SK-N-SH (cell line): ENCODE measurements at regions not wholly inside any gene's neighbourhood (a gene's known extent, or its start where the extent isn't known, plus 50 kb on each side); places are given as distances from the start of the nearest gene placed in this dataset.

ENCODE experiments used
- CTCF ChIA-PET: fragments of 300-600, 350-600 bp; formaldehyde crosslinking; extraction: SDS; loops from one replicate; lab custom pipeline; 2021; lab: Yijun Ruan, JAX
- POLR2A ChIA-PET: fragments of 350-600 bp; sonication (Branson Sonifier 250); formaldehyde crosslinking; extraction: SDS; loops from one replicate; lab custom pipeline; 2020; ENCODE audit warnings: antibody characterized with exemption, inconsistent platforms; lab: Yijun Ruan, JAX
- DNase-seq: peaks from one replicate; pipeline ENCODE4 v3.0.0; 2012
- H2AFZ ChIP-seq: fragments of 200-600 bp; sonication (generic); 2 replicates; pipeline ENCODE4 v1.8.1; 2016; ENCODE audit warnings: antibody characterized with exemption, mild to moderate bottlenecking, low read depth
- H3F3A ChIP-seq: fragments of 200-600 bp; sonication (generic); replicated peaks from 2 replicates; pipeline ENCODE3; 2016; ENCODE audit warnings: antibody characterized with exemption, mild to moderate bottlenecking; ENCODE audit not compliant: insufficient read depth
- H3K27ac ChIP-seq, 2 experiments: fragments of 200-500 bp in 1 of 2; fragments of 200-600 bp in 1 of 2; sonication (Bioruptor generic) in 1 of 2; sonication (generic), shearing (Covaris generic) in 1 of 2; 2 replicates each; pipeline versions ENCODE4 v1.5.1 to v1.6.1; 2014 to 2016; ENCODE audit warnings: low read depth in 2 of 2, inconsistent platforms in 1 of 2, low read length in 1 of 2, mild to moderate bottlenecking in 1 of 2, mixed read lengths in 1 of 2
- H3K27me3 ChIP-seq: fragments of 200-600 bp; sonication (generic), shearing (Covaris generic); 2 replicates; pipeline ENCODE4 v1.6.1; 2016; ENCODE audit warnings: mixed run types; ENCODE audit not compliant: insufficient read depth
- H3K36me3 ChIP-seq, 2 experiments: fragments of 200-500 bp in 1 of 2; fragments of 200-600 bp in 1 of 2; sonication (Bioruptor generic) in 1 of 2; sonication (generic) in 1 of 2; replicated peaks in 1 of 2; 2 replicates each; pipeline versions ENCODE3 to v1.5.1; 2014 to 2016; ENCODE audit warnings: low read length in 1 of 2, mild to moderate bottlenecking in 1 of 2; ENCODE audit not compliant: insufficient read depth in 2 of 2, control insufficient read depth in 1 of 2
- H3K4me1 ChIP-seq, 2 experiments: fragments of 200-500 bp in 1 of 2; fragments of 200-600 bp in 1 of 2; sonication (Bioruptor generic) in 1 of 2; sonication (generic), shearing (Covaris generic) in 1 of 2; 2 replicates each; pipeline versions ENCODE4 v1.5.1 to v1.6.1; 2014 to 2016; ENCODE audit warnings: low read depth in 1 of 2, low read length in 1 of 2, mixed run types in 1 of 2; ENCODE audit not compliant: insufficient read depth in 2 of 2, control insufficient read depth in 1 of 2
- H3K4me2 ChIP-seq: fragments of 200-600 bp; sonication (generic), shearing (Covaris generic); 2 replicates; pipeline ENCODE4 v1.6.1; 2017; ENCODE audit warnings: mixed run types
- H3K4me3 ChIP-seq, 2 experiments: fragments of 200-500 bp in 1 of 2; fragments of 200-600 bp in 1 of 2; sonication (Bioruptor generic) in 1 of 2; sonication (generic), shearing (Covaris generic) in 1 of 2; 2 replicates each; pipeline versions ENCODE4 v1.5.1 to v1.8.1; 2014 to 2016; ENCODE audit warnings: low read depth in 2 of 2, inconsistent platforms in 1 of 2, low read length in 1 of 2, mild to moderate bottlenecking in 1 of 2, mixed read lengths in 1 of 2, moderate library complexity in 1 of 2
- H3K79me2 ChIP-seq: fragments of 200-600 bp; sonication (generic); 2 replicates; pipeline ENCODE4 v1.8.1; 2017; ENCODE audit warnings: mild to moderate bottlenecking; ENCODE audit not compliant: insufficient read depth
- H3K9ac ChIP-seq: fragments of 200-600 bp; sonication (generic); 2 replicates; pipeline ENCODE4 v1.6.1; 2017; ENCODE audit warnings: mixed run types
- H3K9me2 ChIP-seq: fragments of 200-600 bp; sonication (generic); 2 replicates; pipeline ENCODE4 v1.6.1; 2017; ENCODE audit warnings: mixed run types
- H3K9me3 ChIP-seq: fragments of 200-600 bp; sonication (generic); 2 replicates; pipeline ENCODE4 v1.6.1; 2017; ENCODE audit warnings: mixed run types, mild to moderate bottlenecking, moderate library complexity
- H4K20me1 ChIP-seq: fragments of 200-600 bp; sonication (generic); 2 replicates; pipeline ENCODE4 v1.6.1; 2017; ENCODE audit warnings: mild to moderate bottlenecking, mixed run types; ENCODE audit not compliant: insufficient read depth
- CTCF ChIP-seq: fragments of 200-600 bp; sonication (generic); IDR thresholded peaks from 2 replicates; pipeline ENCODE4 v1.6.1; 2017; ENCODE audit warnings: antibody characterized with exemption, mild to moderate bottlenecking, moderate library complexity
- EP300 ChIP-seq, 2 experiments: IDR thresholded peaks; 2 replicates each; pipeline versions ENCODE4 v1.4.0 to v1.6.1; 2012; ENCODE audit warnings: borderline replicate concordance in 1 of 2, low read depth in 1 of 2, low read length in 1 of 2
- EZH2phosphoT487 ChIP-seq: fragments of 200-600 bp; sonication (generic); IDR thresholded peaks from 2 replicates; pipeline ENCODE4 v1.6.1; 2017; ENCODE audit warnings: low read depth, mixed run types, mild to moderate bottlenecking, antibody characterized with exemption, moderate library complexity, borderline replicate concordance
- FOXJ3 ChIP-seq: sonication (generic); formaldehyde crosslinking; IDR thresholded peaks from 2 replicates; pipeline ENCODE4 v1.5.1; 2020; ENCODE audit warnings: mild to moderate bottlenecking, missing genetic modification reagents
- GABPA ChIP-seq: IDR thresholded peaks from 2 replicates; pipeline ENCODE4 v1.4.0; 2012; ENCODE audit warnings: low read depth, mild to moderate bottlenecking
- GATA2 ChIP-seq: sonication (generic); formaldehyde crosslinking; IDR thresholded peaks from 2 replicates; pipeline ENCODE4 v1.5.0; 2020; ENCODE audit warnings: mild to moderate bottlenecking, missing genetic modification reagents
- IRF3 ChIP-seq: fragments of 150-350 bp; IDR thresholded peaks from 2 replicates; pipeline ENCODE4 v1.6.1; 2016; ENCODE audit warnings: mild to moderate bottlenecking, low read depth, low read length
- JUND ChIP-seq: IDR thresholded peaks from 2 replicates; pipeline ENCODE4 v1.4.0; 2012
- NFIC ChIP-seq: IDR thresholded peaks from 2 replicates; pipeline ENCODE4 v1.4.0; 2012; ENCODE audit warnings: borderline replicate concordance
- NRF1 ChIP-seq: IDR thresholded peaks from 2 replicates; pipeline ENCODE4 v1.6.1; 2012; ENCODE audit warnings: low read depth, mild to moderate bottlenecking, low read length
- POLR2AphosphoS5 ChIP-seq: IDR thresholded peaks from 2 replicates; pipeline ENCODE4 v1.6.1; 2012; ENCODE audit warnings: low read depth, low read length
- SMC3 ChIP-seq: IDR thresholded peaks from 2 replicates; pipeline ENCODE4 v1.6.1; 2012; ENCODE audit warnings: low read depth, low read length, improper control_type of control experiment
- TCF12 ChIP-seq: IDR thresholded peaks from 2 replicates; pipeline ENCODE4 v1.4.0; 2012
- TEAD4 ChIP-seq: IDR thresholded peaks from 2 replicates; pipeline ENCODE4 v1.4.0; 2012; ENCODE audit warnings: mild to moderate bottlenecking, borderline replicate concordance; ENCODE audit not compliant: insufficient read depth
- USF1 ChIP-seq: IDR thresholded peaks from 2 replicates; pipeline ENCODE4 v1.4.0; 2012; ENCODE audit warnings: low read depth, borderline replicate concordance
- ZBTB33 ChIP-seq: IDR thresholded peaks from 2 replicates; pipeline ENCODE4 v1.4.0; 2012; ENCODE audit warnings: low read depth, borderline replicate concordance
- WGBS: methylation state at CpG from one replicate; pipeline ENCODE4 v1.1.6; 2017; ENCODE audit warnings: low lambda C conversion rate; 5-methylcytosine and 5-hydroxymethylcytosine counted together
- TF ChIP-seq, protein P1 (sequence below): IDR thresholded peaks from 2 replicates; pipeline ENCODE4; 2012

- TF ChIP-seq GATA2: no peak
- TF ChIP-seq EP300 (IDR thresholded peaks at IDR 0.05; ENCODE audit: borderline replicate concordance in 1 of 2, low read depth in 1 of 2, low read length in 1 of 2): no peak
- no peak for TF ChIP-seq GABPA
Measured at GRCh38 chr12:131597333-131597732, 113.6 kb upstream of the SFSWAP start (continued).

- H3K9ac ChIP-seq: no peak overlapping the region
- H3K27me3 ChIP-seq: no peaks in the 10 kb centered on the region
- CTCF ChIA-PET: no interaction called here
- H3K9me2 ChIP-seq: no peaks in the 10 kb centered on the region
- H2AFZ ChIP-seq: no peak overlapping the region
- POLR2A ChIA-PET: no interaction called here
- DNase-seq: no peak
- H3K36me3 ChIP-seq: no peaks in the 10 kb centered on the region
- H3K27ac ChIP-seq: no peak overlapping the region
- TF ChIP-seq POLR2AphosphoS5: no peak
- TF ChIP-seq, protein P1, sequence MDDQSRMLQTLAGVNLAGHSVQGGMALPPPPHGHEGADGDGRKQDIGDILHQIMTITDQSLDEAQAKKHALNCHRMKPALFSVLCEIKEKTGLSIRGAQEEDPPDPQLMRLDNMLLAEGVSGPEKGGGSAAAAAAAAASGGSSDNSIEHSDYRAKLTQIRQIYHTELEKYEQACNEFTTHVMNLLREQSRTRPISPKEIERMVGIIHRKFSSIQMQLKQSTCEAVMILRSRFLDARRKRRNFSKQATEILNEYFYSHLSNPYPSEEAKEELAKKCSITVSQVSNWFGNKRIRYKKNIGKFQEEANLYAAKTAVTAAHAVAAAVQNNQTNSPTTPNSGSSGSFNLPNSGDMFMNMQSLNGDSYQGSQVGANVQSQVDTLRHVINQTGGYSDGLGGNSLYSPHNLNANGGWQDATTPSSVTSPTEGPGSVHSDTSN: no peak
- TF ChIP-seq USF1: no peak
- TF ChIP-seq NRF1: no peak
- TF ChIP-seq EP300 (IDR thresholded peaks at IDR 0.05; ENCODE audit: borderline replicate concordance in 1 of 2, low read depth in 1 of 2, low read length in 1 of 2): no peak
- no peak for TF ChIP-seq CTCF
- no peak for TF ChIP-seq GATA2
- TF ChIP-seq SMC3: no peak
- no peak for TF ChIP-seq ZBTB33
- TF ChIP-seq IRF3: no peak
- no peak for TF ChIP-seq JUND
- no peak for TF ChIP-seq TCF12
- no peak for TF ChIP-seq TEAD4
- TF ChIP-seq EZH2phosphoT487: no peak
- TF ChIP-seq FOXJ3: no peak
- TF ChIP-seq NFIC: no peak
- TF ChIP-seq, all 33 proteins: peak for 0
- no peaks in the 10 kb centered on the region for H3F3A ChIP-seq
- H4K20me1 ChIP-seq: no peaks in the 10 kb centered on the region
- no peak overlapping the region for H3K4me2 ChIP-seq
- no peak overlapping the region for H3K4me3 ChIP-seq
- no peaks in the 10 kb centered on the region for H3K79me2 ChIP-seq
- 18% methylated on average over 5 of the region's 5 CpGs for WGBS
- H3K4me1 ChIP-seq: peaks cover 0 to 4% of the 10 kb centered on the region in 2 experiments; a peak in 1 of 4 replicates
- no peaks in the 10 kb centered on the region for H3K9me3 ChIP-seq
Measured at GRCh38 chr12:131598717-131599116, 112.2 kb upstream of the SFSWAP start.
